Activated CD4-positive, alpha-beta T cell treated with anti-CD3 and anti-CD28 coated beads for 24 hours (primary cell): ENCODE measurements at regions not wholly inside any gene's neighbourhood (a gene's known extent, or its start where the extent isn't known, plus 50 kb on each side); places are given as distances from the start of the nearest gene placed in this dataset.
A peak's percentile ranks its signal among the peaks of the same experiment; 100 is the strongest.

ENCODE experiments used
- DNase-seq, 2 donors: peaks; one replicate each; pipeline ENCODE4 v3.0.0-alpha.2; 2020; ENCODE audit warnings: low read depth in 2 of 2

- no peak for DNase-seq
Measured at GRCh38 chr1:239924741-239925350, 166.8 kb upstream of the FMN2 start.

- DNase-seq: no peak
Measured at GRCh38 chr1:239926184-239926583, 165.5 kb upstream of the FMN2 start.

- DNase-seq: no peak
Measured at GRCh38 chr1:239929317-239929716, 162.4 kb upstream of the FMN2 start.

- DNase-seq: no peak
Measured at GRCh38 chr1:239930686-239931262, 160.9 kb upstream of the FMN2 start.

- no peak for DNase-seq
Measured at GRCh38 chr1:239931341-239931740, 160.3 kb upstream of the FMN2 start.

- DNase-seq: no peak
Measured at GRCh38 chr1:239939602-239940001, 152.1 kb upstream of the FMN2 start.

- DNase-seq: no peak
Measured at GRCh38 chr1:239943761-239944160, 147.9 kb upstream of the FMN2 start.

GRCh38 chr1:239944666-239945065, 147.0 kb upstream of the FMN2 start:
- no peak for DNase-seq

- no peak for DNase-seq
Measured at GRCh38 chr1:239947801-239948200, 143.9 kb upstream of the FMN2 start.

GRCh38 chr1:239951511-239952140, 140.1 kb upstream of the FMN2 start:
- peak; percentile 33 to 35 for DNase-seq

GRCh38 chr1:239952348-239953308, 139.1 kb upstream of the FMN2 start:
- no peak for DNase-seq

- no peak for DNase-seq
Measured at GRCh38 chr1:239954836-239955235, 136.8 kb upstream of the FMN2 start.

GRCh38 chr1:239955431-239955830, 136.3 kb upstream of the FMN2 start:
- no peak for DNase-seq

GRCh38 chr1:239956263-239956662, 135.4 kb upstream of the FMN2 start:
- DNase-seq: no peak

- no peak for DNase-seq
Measured at GRCh38 chr1:239958063-239958462, 133.6 kb upstream of the FMN2 start.

- no peak for DNase-seq
Measured at GRCh38 chr1:239960366-239960765, 131.3 kb upstream of the FMN2 start.

- no peak for DNase-seq
Measured at GRCh38 chr1:239963856-239964255, 127.8 kb upstream of the FMN2 start.

- DNase-seq: peak; percentile 7 to 37
Measured at GRCh38 chr1:239976130-239976968, 115.3 kb upstream of the FMN2 start.

- DNase-seq: no peak
Measured at GRCh38 chr1:239977416-239977815, 114.3 kb upstream of the FMN2 start.

GRCh38 chr1:239979456-239979855, 112.2 kb upstream of the FMN2 start:
- no peak for DNase-seq

GRCh38 chr1:239982762-239983161, 108.9 kb upstream of the FMN2 start:
- DNase-seq: no peak
